Liver (tissue), 8 donors: ENCODE measurements at regions not wholly inside any gene's neighbourhood (a gene's known extent, or its start where the extent isn't known, plus 50 kb on each side); places are given as distances from the start of the nearest gene placed in this dataset.

Experiments
- DNase-seq: peaks from one replicate; pipeline ENCODE4 v3.0.0-alpha.2; 2017; ENCODE audit warnings: low spot score
- H3K27ac ChIP-seq, 2 donors: one replicate each; pipeline ENCODE4 v1.7.0; 2013; ENCODE audit warnings: inconsistent platforms in 2 of 2, low read length in 2 of 2, control low read depth in 1 of 2, low read depth in 1 of 2, mild to moderate bottlenecking in 1 of 2
- H3K27me3 ChIP-seq, 4 donors: one replicate each; pipeline versions ENCODE4 v1.6.1 to v1.7.0; 2013; ENCODE audit warnings: low read length in 3 of 4, inconsistent platforms in 1 of 4, mild to moderate bottlenecking in 1 of 4, moderate library complexity in 1 of 4; ENCODE audit not compliant: control insufficient read depth in 4 of 4, insufficient read depth in 4 of 4
- H3K36me3 ChIP-seq, 4 donors: one replicate each; pipeline versions ENCODE4 v1.6.1 to v1.7.0; 2013; ENCODE audit warnings: low read length in 3 of 4, mild to moderate bottlenecking in 3 of 4, low read depth in 1 of 4, moderate library complexity in 1 of 4; ENCODE audit not compliant: control insufficient read depth in 4 of 4, insufficient read depth in 3 of 4
- H3K4me1 ChIP-seq, 4 donors: one replicate each; pipeline versions ENCODE4 v1.6.1 to v1.7.0; 2013; ENCODE audit warnings: low read length in 3 of 4, mild to moderate bottlenecking in 3 of 4, moderate library complexity in 1 of 4; ENCODE audit not compliant: control insufficient read depth in 4 of 4, insufficient read depth in 4 of 4
- H3K4me3 ChIP-seq, 3 donors: one replicate each; pipeline versions ENCODE4 v1.6.1 to v1.7.0; 2013; ENCODE audit warnings: low read length in 3 of 3, control low read depth in 1 of 3, low read depth in 1 of 3, mild to moderate bottlenecking in 1 of 3
- H3K9ac ChIP-seq, 2 donors: one replicate each; pipeline ENCODE4 v1.7.0; 2013; ENCODE audit warnings: low read length in 2 of 2, mild to moderate bottlenecking in 2 of 2, moderate library complexity in 2 of 2, control low read depth in 1 of 2, low read depth in 1 of 2
- H3K9me3 ChIP-seq, 4 donors: one replicate each; pipeline versions ENCODE4 v1.6.1 to v1.7.0; 2013; ENCODE audit warnings: low read length in 3 of 4; ENCODE audit not compliant: control insufficient read depth in 4 of 4
- ATF3 ChIP-seq: IDR thresholded peaks from 2 replicates; pipeline ENCODE4 v1.6.1; 2016; ENCODE audit warnings: antibody characterized with exemption
- CTCF ChIP-seq: fragments of 150-350 bp; IDR thresholded peaks from 2 replicates; pipeline ENCODE4 v1.5.1; 2017; ENCODE audit warnings: improper control_type of control experiment, low read depth, low read length; ENCODE audit not compliant: missing input control
- EGR1 ChIP-seq, 2 donors: IDR thresholded peaks; 2 replicates each; pipeline ENCODE4 v1.6.1; 2016 to 2018; ENCODE audit warnings: antibody characterized with exemption in 2 of 2, low read depth in 2 of 2
- FOXA1 ChIP-seq: IDR thresholded peaks from 2 replicates; pipeline ENCODE4 v1.6.1; 2016; ENCODE audit warnings: antibody characterized with exemption
- FOXA2 ChIP-seq: IDR thresholded peaks from 2 replicates; pipeline ENCODE4 v1.6.1; 2016; ENCODE audit warnings: antibody characterized with exemption
- GABPA ChIP-seq, 2 donors: IDR thresholded peaks in 1 of 2; conservative IDR thresholded peaks in 1 of 2; 2 replicates each; pipeline ENCODE4 v1.6.1; 2016; ENCODE audit warnings: antibody characterized with exemption in 2 of 2, mild to moderate bottlenecking in 1 of 2, moderate library complexity in 1 of 2
- HNF4A ChIP-seq, 2 donors: conservative IDR thresholded peaks; 2 replicates each; pipeline ENCODE4 v1.6.1; 2016; ENCODE audit warnings: antibody characterized with exemption in 2 of 2, mild to moderate bottlenecking in 2 of 2
- HNF4G ChIP-seq: IDR thresholded peaks from 2 replicates; pipeline ENCODE4 v1.6.1; 2016; ENCODE audit warnings: antibody characterized with exemption
- JUND ChIP-seq, 2 donors: IDR thresholded peaks; 2 replicates each; pipeline ENCODE4 v1.6.1; 2016; ENCODE audit warnings: antibody characterized with exemption in 2 of 2
- MAX ChIP-seq: IDR thresholded peaks from 2 replicates; pipeline ENCODE4 v1.6.1; 2016; ENCODE audit warnings: antibody characterized with exemption
- NR2F2 ChIP-seq: IDR thresholded peaks from 2 replicates; pipeline ENCODE4 v1.6.1; 2016; ENCODE audit warnings: antibody characterized with exemption
- RAD21 ChIP-seq, 2 donors: IDR thresholded peaks; 2 replicates each; pipeline ENCODE4 v1.6.1; 2016; ENCODE audit warnings: antibody characterized with exemption in 2 of 2, mild to moderate bottlenecking in 2 of 2
- REST ChIP-seq: IDR thresholded peaks from 2 replicates; pipeline ENCODE4 v1.6.1; 2016; ENCODE audit warnings: antibody characterized with exemption, mild to moderate bottlenecking
- RXRA ChIP-seq, 2 donors: IDR thresholded peaks; 2 replicates each; pipeline ENCODE4 v1.6.1; 2017 to 2018; ENCODE audit warnings: antibody characterized with exemption in 2 of 2, mild to moderate bottlenecking in 1 of 2
- SP1 ChIP-seq: IDR thresholded peaks from 2 replicates; pipeline ENCODE4 v1.6.1; 2018; ENCODE audit warnings: antibody characterized with exemption, mild to moderate bottlenecking
- TAF1 ChIP-seq: conservative IDR thresholded peaks from 2 replicates; pipeline ENCODE4 v1.6.1; 2016; ENCODE audit warnings: antibody characterized with exemption, mild to moderate bottlenecking
- YY1 ChIP-seq: IDR thresholded peaks from 2 replicates; pipeline ENCODE4 v1.6.1; 2016; ENCODE audit warnings: antibody characterized with exemption, mild to moderate bottlenecking
- ZBTB33 ChIP-seq: IDR thresholded peaks from 2 replicates; pipeline ENCODE4 v1.6.1; 2016; ENCODE audit warnings: antibody characterized with exemption
- WGBS: extraction: QIAGEN DNeasy Blood & Tissue Kit; methylation state at CpG from one replicate; pipeline ENCODE4 v1.1.7; 2013; 5-methylcytosine and 5-hydroxymethylcytosine counted together
- donor health status: healthy.
- donor health status: healthy.
- donor health status: healthy.
- donor health status: healthy.
- donor health status: healthy.

GRCh38 chr9:78688796-78689195 lies 391.9 kb downstream of the PSAT1 start:
- no peak overlapping the region for H3K9ac ChIP-seq
- TF ChIP-seq NR2F2: no peak
- TF ChIP-seq REST: no peak
- TF ChIP-seq SP1: no peak
- TF ChIP-seq JUND (IDR thresholded peaks at IDR 0.05): no peak
- no peak for TF ChIP-seq YY1
- no peak for TF ChIP-seq HNF4G
- TF ChIP-seq EGR1 (IDR thresholded peaks at IDR 0.05; ENCODE audit: low read depth in 2 of 2): no peak
- TF ChIP-seq ATF3: no peak
- TF ChIP-seq HNF4A (conservative IDR thresholded peaks at IDR 0.05): no peak
- no peak for TF ChIP-seq FOXA2
- TF ChIP-seq RAD21 (IDR thresholded peaks at IDR 0.05): no peak
- no peak for TF ChIP-seq MAX
- no peak for TF ChIP-seq RXRA (IDR thresholded peaks at IDR 0.05)
- DNase-seq: no peak

GRCh38 chr9:78691542-78691941 lies 394.6 kb downstream of the PSAT1 start:
- Histone ChIP-seq H3K27ac (no peak overlapping the region), H3K9ac (no peak overlapping the region), H3K36me3 (no peaks in the 10 kb centered on the region), H3K4me1 (no peaks in the 10 kb centered on the region), H3K4me3 (no peak overlapping the region), H3K27me3 (no peaks in the 10 kb centered on the region), H3K9me3 (no peaks in the 10 kb centered on the region)
- WGBS: 76% methylated on average over 2 of the region's 2 CpGs
- no peak for TF ChIP-seq EGR1 (IDR thresholded peaks at IDR 0.05; ENCODE audit: low read depth in 2 of 2)
- TF ChIP-seq ZBTB33: no peak
- no peak for TF ChIP-seq RXRA (IDR thresholded peaks at IDR 0.05)
- TF ChIP-seq YY1: no peak
- TF ChIP-seq HNF4A (conservative IDR thresholded peaks at IDR 0.05): no peak
- no peak for TF ChIP-seq REST
- no peak for TF ChIP-seq JUND (IDR thresholded peaks at IDR 0.05)
- TF ChIP-seq CTCF: no peak
- no peak for TF ChIP-seq MAX
- no peak for TF ChIP-seq HNF4G
- no peak for TF ChIP-seq RAD21 (IDR thresholded peaks at IDR 0.05)
- TF ChIP-seq FOXA1: no peak
- no peak for TF ChIP-seq ATF3
- TF ChIP-seq SP1: no peak
- no peak for TF ChIP-seq FOXA2
- no peak for TF ChIP-seq GABPA (IDR thresholded peaks at IDR 0.05 in 1 of 2, conservative IDR thresholded peaks at IDR 0.05 in 1 of 2)
- no peak for TF ChIP-seq TAF1
- no peak for TF ChIP-seq NR2F2
- no peak for DNase-seq

More at GRCh38 chr9:78688796-78689195, 391.9 kb downstream of the PSAT1 start:
- Histone ChIP-seq H3K27me3 (no peaks in the 10 kb centered on the region), H3K27ac (no peak overlapping the region), H3K4me1 (no peaks in the 10 kb centered on the region), H3K36me3 (no peaks in the 10 kb centered on the region), H3K9me3 (no peaks in the 10 kb centered on the region), H3K4me3 (no peak overlapping the region)
- WGBS: 58% methylated on average over 1 of the region's 1 CpG
